Upper lobe of left lung (tissue), 4 donors: ENCODE measurements at regions not wholly inside any gene's neighbourhood (a gene's known extent, or its start where the extent isn't known, plus 50 kb on each side); places are given as distances from the start of the nearest gene placed in this dataset.

ENCODE experiments used
- EP300 ChIP-seq, 4 donors: sonication (generic); formaldehyde crosslinking; IDR thresholded peaks; one replicate each; pipeline ENCODE4 v1.5.1; 2017; ENCODE audit warnings: antibody characterized with exemption in 4 of 4, control low read depth in 2 of 4
- POLR2A ChIP-seq, 4 donors: fragments of 450-650 bp; IDR thresholded peaks; one replicate each; pipeline ENCODE4 v1.5.1; 2016 to 2017; ENCODE audit warnings: antibody characterized with exemption in 4 of 4, mild to moderate bottlenecking in 2 of 4
- TF ChIP-seq, protein P1 (sequence below), 6 experiments: fragments of 450-650 bp in 4 of 6; fragments of 200-600 bp in 2 of 6; sonication (generic) in 2 of 6; IDR thresholded peaks; one replicate each; pipeline ENCODE4 v1.5.1; 2016 to 2019; ENCODE audit warnings: antibody characterized with exemption in 6 of 6

- no peak for TF ChIP-seq POLR2A (IDR thresholded peaks at IDR 0.05)
- TF ChIP-seq, protein P1, sequence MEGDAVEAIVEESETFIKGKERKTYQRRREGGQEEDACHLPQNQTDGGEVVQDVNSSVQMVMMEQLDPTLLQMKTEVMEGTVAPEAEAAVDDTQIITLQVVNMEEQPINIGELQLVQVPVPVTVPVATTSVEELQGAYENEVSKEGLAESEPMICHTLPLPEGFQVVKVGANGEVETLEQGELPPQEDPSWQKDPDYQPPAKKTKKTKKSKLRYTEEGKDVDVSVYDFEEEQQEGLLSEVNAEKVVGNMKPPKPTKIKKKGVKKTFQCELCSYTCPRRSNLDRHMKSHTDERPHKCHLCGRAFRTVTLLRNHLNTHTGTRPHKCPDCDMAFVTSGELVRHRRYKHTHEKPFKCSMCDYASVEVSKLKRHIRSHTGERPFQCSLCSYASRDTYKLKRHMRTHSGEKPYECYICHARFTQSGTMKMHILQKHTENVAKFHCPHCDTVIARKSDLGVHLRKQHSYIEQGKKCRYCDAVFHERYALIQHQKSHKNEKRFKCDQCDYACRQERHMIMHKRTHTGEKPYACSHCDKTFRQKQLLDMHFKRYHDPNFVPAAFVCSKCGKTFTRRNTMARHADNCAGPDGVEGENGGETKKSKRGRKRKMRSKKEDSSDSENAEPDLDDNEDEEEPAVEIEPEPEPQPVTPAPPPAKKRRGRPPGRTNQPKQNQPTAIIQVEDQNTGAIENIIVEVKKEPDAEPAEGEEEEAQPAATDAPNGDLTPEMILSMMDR (IDR thresholded peaks at IDR 0.05), result no peak
- TF ChIP-seq EP300 (IDR thresholded peaks at IDR 0.05), result no peak
These were observed 454.5 kb downstream of the HINT1 start for GRCh38 chr5:130710596-130710995.
